ENCODE measurements at regions not wholly inside any gene's neighbourhood (a gene's known extent, or its start where the extent isn't known, plus 50 kb on each side); places are given as distances from the start of the nearest gene placed in this dataset.
"Not testable (repeated sequence)": the region's sequence is repeated elsewhere in the genome, so short reads cannot be mapped to it uniquely, and the experiment has no call there.

GRCh38 chr3:194949592-194949991 lies 263.9 kb downstream of the FAM43A start:
- Histone ChIP-seq H3K27ac (no peak overlapping the region), H3K4me3 (no peak overlapping the region), H3K27me3 (no peaks in the 10 kb centered on the region), H3K4me1 (peaks cover 0 to 7% (median 0%) of the 10 kb centered on the region in 4 donors), H3K36me3 (no peaks in the 10 kb centered on the region), H3K9me3 (no peaks in the 10 kb centered on the region)
- in situ Hi-C loops (cut with MboI; ENCODE audit: low pct_ligation_motif_present in 1 of 4, low pct_unique_long_range_greater_than_20kb in 1 of 4, low sequenced_read_pairs in 3 of 4) (no loop called here), intact Hi-C loops (cut with DNase I; ENCODE audit: low total_unique reads) (no loop called here)
- no peak for TF ChIP-seq POLR2AphosphoS5 (IDR thresholded peaks at IDR 0.05)
- TF ChIP-seq POLR2A (IDR thresholded peaks at IDR 0.05), result no peak
- no peak for TF ChIP-seq CTCF (IDR thresholded peaks at IDR 0.05)
- no peak for TF ChIP-seq EP300 (IDR thresholded peaks at IDR 0.05; ENCODE audit: low read depth)
- DNase-seq, result no peak
- 77% methylated on average over 3 of the region's 3 CpGs; no CpG with 5 or more reads in 1 of the 2 donors for WGBS, 2 donors (ENCODE audit: low coverage in 1 of 2)

- no peak overlapping the region for H3K4me3 ChIP-seq
- no peaks in the 10 kb centered on the region for H3K9me3 ChIP-seq
- no peak overlapping the region for H3K27ac ChIP-seq
- WGBS, 2 donors (ENCODE audit: low coverage in 1 of 2), result 67 to 80% methylated on average over 10 to 18 of the region's 18 CpGs
- peaks cover 0 to 7% (median 0%) of the 10 kb centered on the region in 4 donors for H3K4me1 ChIP-seq
- in situ Hi-C loops (cut with MboI; ENCODE audit: low pct_ligation_motif_present in 1 of 4, low pct_unique_long_range_greater_than_20kb in 1 of 4, low sequenced_read_pairs in 3 of 4), result loop anchor here in 1 of 4 donors (25.0 kb wide), 1 partner anchor 264 kb away; the partner anchor contains the start of gene FAM43A
- DNase-seq, result no peak
- no peaks in the 10 kb centered on the region for H3K27me3 ChIP-seq
- H3K36me3 ChIP-seq, result no peaks in the 10 kb centered on the region
- intact Hi-C loops (cut with DNase I; ENCODE audit: low total_unique reads), result no loop called here
- TF ChIP-seq CTCF (IDR thresholded peaks at IDR 0.05) (no peak), EP300 (IDR thresholded peaks at IDR 0.05; ENCODE audit: low read depth) (no peak), POLR2AphosphoS5 (IDR thresholded peaks at IDR 0.05) (no peak), POLR2A (IDR thresholded peaks at IDR 0.05) (no peak)
These were observed 265.4 kb downstream of the FAM43A start for GRCh38 chr3:194950906-194951628.

- H3K4me3 ChIP-seq; H3K27ac ChIP-seq; H3K36me3 ChIP-seq; H3K4me1 ChIP-seq; DNase-seq; H3K27me3 ChIP-seq; intact Hi-C loops (cut with DNase I; ENCODE audit: low total_unique reads); H3K9me3 ChIP-seq: not testable (repeated sequence)
- in situ Hi-C loops (cut with MboI; ENCODE audit: low pct_ligation_motif_present in 1 of 4, low pct_unique_long_range_greater_than_20kb in 1 of 4, low sequenced_read_pairs in 3 of 4), result loop anchor here in 1 of 4 donors (25.0 kb wide), 1 partner anchor 264 kb away; the partner anchor contains the start of gene FAM43A
- WGBS, 2 donors (ENCODE audit: low coverage in 1 of 2), result 63 to 84% methylated on average over 2 to 9 of the region's 9 CpGs
These were observed 265.9 kb downstream of the FAM43A start for GRCh38 chr3:194951629-194951920.

GRCh38 chr3:194951931-194952582 lies 266.4 kb downstream of the FAM43A start:
- no peak for DNase-seq
- Histone ChIP-seq H3K9me3 (no peaks in the 10 kb centered on the region), H3K27me3 (no peaks in the 10 kb centered on the region), H3K27ac (no peak overlapping the region), H3K36me3 (no peaks in the 10 kb centered on the region), H3K4me1 (peaks cover 0 to 7% (median 0%) of the 10 kb centered on the region in 4 donors), H3K4me3 (no peak overlapping the region)
- 71 to 75% methylated on average over 3 to 6 of the region's 6 CpGs for WGBS, 2 donors (ENCODE audit: low coverage in 1 of 2)
- in situ Hi-C loops (cut with MboI; ENCODE audit: low pct_ligation_motif_present in 1 of 4, low pct_unique_long_range_greater_than_20kb in 1 of 4, low sequenced_read_pairs in 3 of 4) (loop anchor here in 1 of 4 donors (25.0 kb wide), 1 partner anchor 265 kb away; the partner anchor contains the start of gene FAM43A), intact Hi-C loops (cut with DNase I; ENCODE audit: low total_unique reads) (no loop called here)
- TF ChIP-seq EP300 (IDR thresholded peaks at IDR 0.05; ENCODE audit: low read depth), result no peak
- no peak for TF ChIP-seq CTCF (IDR thresholded peaks at IDR 0.05)
- TF ChIP-seq POLR2AphosphoS5 (IDR thresholded peaks at IDR 0.05), result no peak
- no peak for TF ChIP-seq POLR2A (IDR thresholded peaks at IDR 0.05)

All from transverse colon (tissue), 4 donors.